OCI-LY7 (cell line): ENCODE measurements at regions not wholly inside any gene's neighbourhood (a gene's known extent, or its start where the extent isn't known, plus 50 kb on each side); places are given as distances from the start of the nearest gene placed in this dataset.

ENCODE experiments used
- BruUV-seq: library from RNA; stranded (reverse); fragments of 400-500 nt; replicated peaks from 2 replicates; lab custom pipeline; 2021; lab: Mats Ljungman, UMichigan
- CTCF ChIA-PET: fragments of 300-600 bp; sonication (Branson Sonifier 250); formaldehyde crosslinking; loops from one replicate; lab custom pipeline; 2022; ENCODE audit warnings: antibody characterized with exemption; ENCODE audit not compliant: unreplicated experiment; lab: Charles Lee
- POLR2A ChIA-PET: fragments of 300-600 bp; sonication (Branson Sonifier 250); formaldehyde crosslinking; loops from one replicate; lab custom pipeline; 2022; ENCODE audit warnings: antibody characterized with exemption; lab: Charles Lee
- DNase-seq: peaks from one replicate; pipeline ENCODE4 v3.0.0-alpha.2; 2015; ENCODE audit warnings: low spot score
- H2AFZ ChIP-seq: fragments of 200-600 bp; sonication (generic), shearing (Covaris generic); 2 replicates; pipeline ENCODE4 v1.6.1; 2014; ENCODE audit warnings: mild to moderate bottlenecking, antibody characterized with exemption, low read length, moderate library complexity
- H3K27ac ChIP-seq: fragments of 200-600 bp; sonication (generic); 2 replicates; pipeline ENCODE4 v1.5.1; 2014; ENCODE audit warnings: mixed run types, low read depth, mild to moderate bottlenecking, moderate library complexity, low read length, inconsistent platforms; ENCODE audit not compliant: poor library complexity, severe bottlenecking
- H3K36me3 ChIP-seq: fragments of 200-600 bp; sonication (generic); 2 replicates; pipeline ENCODE4 v1.6.1; 2014; ENCODE audit warnings: mild to moderate bottlenecking, antibody characterized with exemption, low read length, moderate library complexity, mixed read lengths; ENCODE audit not compliant: insufficient read depth
- H3K4me1 ChIP-seq: fragments of 200-600 bp; sonication (generic); 2 replicates; pipeline ENCODE4 v1.5.1; 2014; ENCODE audit warnings: mild to moderate bottlenecking, low read length; ENCODE audit not compliant: insufficient read depth, poor library complexity, severe bottlenecking
- H3K4me2 ChIP-seq: fragments of 200-600 bp; sonication (generic); 2 replicates; pipeline ENCODE4 v1.6.1; 2014; ENCODE audit warnings: mild to moderate bottlenecking, low read length
- H3K4me3 ChIP-seq: fragments of 200-600 bp; sonication (generic); 2 replicates; pipeline ENCODE4 v1.5.1; 2014; ENCODE audit warnings: mild to moderate bottlenecking, low read depth, low read length; ENCODE audit not compliant: poor library complexity, severe bottlenecking
- H3K79me2 ChIP-seq: fragments of 200-600 bp; sonication (generic); 2 replicates; pipeline ENCODE4 v1.6.1; 2016; ENCODE audit warnings: low read depth, mild to moderate bottlenecking, low read length, moderate library complexity, mixed read lengths; ENCODE audit not compliant: insufficient read depth
- H3K9me2 ChIP-seq: fragments of 200-600 bp; sonication (generic); 2 replicates; pipeline ENCODE4 v1.6.1; 2016; ENCODE audit warnings: mild to moderate bottlenecking, low read length, mixed read lengths; ENCODE audit not compliant: insufficient read depth
- H3K9me3 ChIP-seq: fragments of 200-600 bp; sonication (generic); 2 replicates; pipeline ENCODE4 v1.6.1; 2014; ENCODE audit warnings: mild to moderate bottlenecking, mixed run types, low read length, mixed read lengths
- H4K20me1 ChIP-seq: fragments of 200-600 bp; sonication (generic); 2 replicates; pipeline ENCODE4 v1.6.1; 2014; ENCODE audit warnings: mild to moderate bottlenecking, antibody characterized with exemption, low read length, moderate library complexity, mixed read lengths; ENCODE audit not compliant: insufficient read depth
- EZH2phosphoT487 ChIP-seq: fragments of 200-600 bp; sonication (generic); IDR thresholded peaks from 2 replicates; pipeline ENCODE4 v1.6.1; 2018; ENCODE audit warnings: low read depth, borderline replicate concordance, mild to moderate bottlenecking, mixed run types, antibody characterized with exemption, low read length, moderate library complexity, mixed read lengths
- intact Hi-C: fragments of 100-400 bp; cut with micrococcal nuclease; formaldehyde crosslinking; loops from one replicate; pipeline ENCODE4 v1.10.0; 2022; ENCODE audit not compliant: unreplicated experiment
- TF ChIP-seq, protein P1 (sequence below): fragments of 200-600 bp; sonication (generic); conservative IDR thresholded peaks from 2 replicates; pipeline ENCODE4 v1.5.1; 2014; ENCODE audit warnings: mild to moderate bottlenecking, antibody characterized with exemption, low read length, moderate library complexity, mixed read lengths

DNA sequence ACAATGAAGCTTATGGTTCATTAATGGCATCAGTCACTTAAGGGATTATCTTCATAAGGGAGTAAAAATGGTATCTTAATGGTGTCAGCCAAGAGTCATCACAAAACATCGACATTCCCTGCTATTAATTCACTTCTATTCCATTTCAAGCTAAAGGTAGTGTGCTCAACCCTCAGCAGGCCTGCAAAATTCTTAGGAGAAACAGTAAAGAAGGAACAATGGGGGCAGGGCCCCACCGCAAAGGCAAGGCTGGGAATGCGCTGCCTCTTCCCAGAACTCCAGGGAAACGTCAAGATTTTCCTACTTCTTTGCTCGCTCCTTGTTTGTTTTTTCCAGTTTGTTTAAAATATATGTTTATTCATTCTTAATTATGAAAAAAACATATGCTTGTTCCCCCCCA lies 187.3 kb upstream of the TSC22D2 start:
- ChIA-PET CTCF (no interaction called here), POLR2A (interaction anchor here (0.8 kb wide), 1 partner anchor 268 kb away, joined by 6 read pairs; no protein-coding TSS in a partner anchor)
- BruUV-seq, result no TSS peak
- Histone ChIP-seq H2AFZ (no peak overlapping the region), H3K9me3 (no peaks in the 10 kb centered on the region), H3K4me1 (peaks cover 4% of the 10 kb centered on the region), H3K27ac (no peak overlapping the region), H3K36me3 (no peaks in the 10 kb centered on the region), H4K20me1 (no peaks in the 10 kb centered on the region), H3K4me3 (no peak overlapping the region), H3K79me2 (no peaks in the 10 kb centered on the region), H3K9me2 (no peaks in the 10 kb centered on the region), H3K4me2 (no peak overlapping the region)
- intact Hi-C loops, result loop anchor here (2.0 to 5.0 kb wide), 3 partner anchors 253 to 453 kb away; no protein-coding TSS in a partner anchor
- TF ChIP-seq, protein P1, sequence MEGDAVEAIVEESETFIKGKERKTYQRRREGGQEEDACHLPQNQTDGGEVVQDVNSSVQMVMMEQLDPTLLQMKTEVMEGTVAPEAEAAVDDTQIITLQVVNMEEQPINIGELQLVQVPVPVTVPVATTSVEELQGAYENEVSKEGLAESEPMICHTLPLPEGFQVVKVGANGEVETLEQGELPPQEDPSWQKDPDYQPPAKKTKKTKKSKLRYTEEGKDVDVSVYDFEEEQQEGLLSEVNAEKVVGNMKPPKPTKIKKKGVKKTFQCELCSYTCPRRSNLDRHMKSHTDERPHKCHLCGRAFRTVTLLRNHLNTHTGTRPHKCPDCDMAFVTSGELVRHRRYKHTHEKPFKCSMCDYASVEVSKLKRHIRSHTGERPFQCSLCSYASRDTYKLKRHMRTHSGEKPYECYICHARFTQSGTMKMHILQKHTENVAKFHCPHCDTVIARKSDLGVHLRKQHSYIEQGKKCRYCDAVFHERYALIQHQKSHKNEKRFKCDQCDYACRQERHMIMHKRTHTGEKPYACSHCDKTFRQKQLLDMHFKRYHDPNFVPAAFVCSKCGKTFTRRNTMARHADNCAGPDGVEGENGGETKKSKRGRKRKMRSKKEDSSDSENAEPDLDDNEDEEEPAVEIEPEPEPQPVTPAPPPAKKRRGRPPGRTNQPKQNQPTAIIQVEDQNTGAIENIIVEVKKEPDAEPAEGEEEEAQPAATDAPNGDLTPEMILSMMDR, result no peak
- TF ChIP-seq EZH2phosphoT487, result no peak
- DNase-seq, result no peak

DNA sequence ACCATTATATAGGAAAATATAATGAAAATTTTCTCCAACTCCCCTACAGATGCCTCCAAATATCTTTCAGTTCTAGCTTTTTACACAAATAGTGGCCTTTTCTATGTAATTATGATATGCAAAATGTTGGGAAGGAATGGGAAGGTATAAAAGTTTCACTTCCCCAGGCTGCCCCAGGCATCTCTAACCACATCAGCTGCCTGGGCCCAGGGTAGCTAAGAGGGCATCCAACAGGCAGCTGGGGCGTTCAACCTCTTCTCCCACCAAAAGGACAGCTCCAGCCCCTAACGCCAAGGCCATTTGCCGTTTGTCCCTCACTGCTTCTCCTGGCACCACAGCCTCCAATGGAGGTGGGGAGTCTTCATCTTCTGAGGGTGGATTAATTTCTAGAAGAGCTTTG lies 188.1 kb upstream of the TSC22D2 start:
- Histone ChIP-seq H3K4me2 (no peak overlapping the region), H3K36me3 (no peaks in the 10 kb centered on the region), H3K4me3 (no peak overlapping the region), H3K27ac (no peak overlapping the region), H3K9me3 (no peaks in the 10 kb centered on the region), H4K20me1 (no peaks in the 10 kb centered on the region), H2AFZ (no peak overlapping the region), H3K79me2 (no peaks in the 10 kb centered on the region), H3K4me1 (peaks cover 4% of the 10 kb centered on the region), H3K9me2 (no peaks in the 10 kb centered on the region)
- intact Hi-C loops, result loop anchor here (2.0 to 5.0 kb wide), 3 partner anchors 253 to 453 kb away; no protein-coding TSS in a partner anchor
- ChIA-PET POLR2A (no interaction called here), CTCF (no interaction called here)
- TF ChIP-seq, protein P1, result no peak
- no peak for TF ChIP-seq EZH2phosphoT487
- peak; percentile 17 for DNase-seq
- BruUV-seq, result no TSS peak

DNA sequence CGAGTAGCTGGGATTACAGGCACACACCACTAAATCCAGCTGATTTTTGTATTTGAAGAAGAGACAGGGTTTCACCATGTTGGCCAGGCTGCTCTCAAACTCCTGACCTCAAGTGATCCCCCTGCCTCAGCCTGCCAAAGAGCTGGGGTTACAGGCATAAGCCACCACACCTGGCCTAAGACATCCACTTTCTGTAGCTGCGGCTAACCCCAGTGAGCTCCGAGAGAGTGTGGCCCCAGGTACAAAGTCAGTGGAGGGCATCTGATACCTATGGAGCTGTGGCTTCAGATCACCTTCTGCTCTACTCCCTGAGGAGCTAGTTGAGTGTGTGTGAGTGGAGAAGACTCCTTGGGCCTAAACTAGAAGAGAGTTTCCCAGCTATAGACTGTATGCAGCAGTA lies 189.3 kb upstream of the TSC22D2 start:
- no peaks in the 10 kb centered on the region for H3K36me3 ChIP-seq
- no peaks in the 10 kb centered on the region for H3K9me3 ChIP-seq
- TF ChIP-seq EZH2phosphoT487, result no peak
- TF ChIP-seq, protein P1, result no peak
- no peaks in the 10 kb centered on the region for H3K79me2 ChIP-seq
- ChIA-PET CTCF (interaction anchor here (0.6 to 0.8 kb wide), 2 partner anchors 9 to 853 kb away, joined by 3 read pairs; no protein-coding TSS in a partner anchor), POLR2A (no interaction called here)
- no peak overlapping the region for H2AFZ ChIP-seq
- BruUV-seq, result no TSS peak
- intact Hi-C loops, result no loop called here
- H3K27ac ChIP-seq, result no peak overlapping the region
- H3K4me2 ChIP-seq, result no peak overlapping the region
- no peak overlapping the region for H3K4me3 ChIP-seq
- H4K20me1 ChIP-seq, result no peaks in the 10 kb centered on the region
- peaks cover 4% of the 10 kb centered on the region for H3K4me1 ChIP-seq
- H3K9me2 ChIP-seq, result no peaks in the 10 kb centered on the region
- no peak for DNase-seq
